Activated B cell treated with CpG ODN at 0.5 μM for 24 hours (primary cell): ENCODE measurements at regions not wholly inside any gene's neighbourhood (a gene's known extent, or its start where the extent isn't known, plus 50 kb on each side); places are given as distances from the start of the nearest gene placed in this dataset.

Experiments
- ATAC-seq: fragments of 200-7000 bp; cut with Tn5 transposase; one replicate; pipeline ENCODE4 v1.10.0; 2021; ENCODE audit warnings: low read depth, mild to moderate bottlenecking, moderate library complexity
- CTCF ChIA-PET: fragments of 350-600 bp; sonication (Branson Sonifier 250); formaldehyde crosslinking; loops from one replicate; lab custom pipeline; 2021; ENCODE audit warnings: antibody characterized with exemption; lab: Charles Lee
- POLR2A ChIA-PET: fragments of 350-600 bp; sonication (Branson Sonifier 250); formaldehyde crosslinking; loops from one replicate; lab custom pipeline; 2021; ENCODE audit warnings: antibody characterized with exemption; lab: Charles Lee
- DNase-seq: peaks from one replicate; pipeline ENCODE4 v3.0.0; 2022
- H3K27ac Mint-ChIP-seq: one replicate; pipeline ENCODE4 v1.8.0; 2020; ENCODE audit warnings: mixed read lengths
- H3K27me3 Mint-ChIP-seq: one replicate; pipeline ENCODE4 v1.8.0; 2021; ENCODE audit warnings: mixed read lengths
- H3K36me3 Mint-ChIP-seq: one replicate; pipeline ENCODE4 v1.8.0; 2021; ENCODE audit warnings: low read depth, mixed read lengths
- H3K4me1 Mint-ChIP-seq: one replicate; pipeline ENCODE4 v1.8.0; 2021; ENCODE audit warnings: mixed read lengths
- H3K4me3 Mint-ChIP-seq: one replicate; pipeline ENCODE4 v1.8.0; 2020; ENCODE audit warnings: mild to moderate bottlenecking, mixed read lengths
- H3K9me3 Mint-ChIP-seq: one replicate; pipeline ENCODE4 v1.8.0; 2020; ENCODE audit warnings: mixed read lengths
- CTCF ChIP-seq: fragments of 200-600 bp; IDR thresholded peaks from one replicate; pipeline ENCODE4 v1.8.0; 2022; ENCODE audit warnings: antibody characterized with exemption, mild to moderate bottlenecking
- intact Hi-C: fragments of 100-400 bp; cut with micrococcal nuclease; formaldehyde crosslinking; loops from one replicate; pipeline ENCODE4 v1.15.1; 2024

GRCh38 chr2:19767899-19768298 is 133.9 kb downstream of the TTC32 start:
- intact Hi-C loops: no loop called here
- Mint-ChIP-seq H3K4me3 (no peak overlapping the region), H3K27ac (no peak overlapping the region), H3K27me3 (no peaks in the 10 kb centered on the region), H3K9me3 (no peaks in the 10 kb centered on the region), H3K36me3 (no peaks in the 10 kb centered on the region), H3K4me1 (no peaks in the 10 kb centered on the region)
- TF ChIP-seq CTCF: no peak
- ChIA-PET CTCF (no interaction called here), POLR2A (no interaction called here)
- no peak for DNase-seq
- no peak for ATAC-seq

GRCh38 chr2:19764998-19765397 is 136.8 kb downstream of the TTC32 start:
- H3K9me3 Mint-ChIP-seq: no peaks in the 10 kb centered on the region
- intact Hi-C loops: no loop called here
- H3K27ac Mint-ChIP-seq: no peak overlapping the region
- no peaks in the 10 kb centered on the region for H3K4me1 Mint-ChIP-seq
- ATAC-seq (no peak), DNase-seq (no peak)
- no peaks in the 10 kb centered on the region for H3K36me3 Mint-ChIP-seq
- CTCF ChIA-PET: no interaction called here
- H3K27me3 Mint-ChIP-seq: peaks cover 1% of the 10 kb centered on the region
- POLR2A ChIA-PET: no interaction called here
- no peak for TF ChIP-seq CTCF
- no peak overlapping the region for H3K4me3 Mint-ChIP-seq

- ChIA-PET POLR2A (no interaction called here), CTCF (no interaction called here)
- no peak for DNase-seq
- no peaks in the 10 kb centered on the region for H3K4me1 Mint-ChIP-seq
- intact Hi-C loops: no loop called here
- no peak for ATAC-seq
- H3K27me3 Mint-ChIP-seq: peaks cover 3% of the 10 kb centered on the region
- H3K9me3 Mint-ChIP-seq: no peaks in the 10 kb centered on the region
- H3K27ac Mint-ChIP-seq: no peak overlapping the region
- H3K36me3 Mint-ChIP-seq: no peaks in the 10 kb centered on the region
- H3K4me3 Mint-ChIP-seq: no peak overlapping the region
- no peak for TF ChIP-seq CTCF
These were observed 138.1 kb downstream of the TTC32 start for GRCh38 chr2:19763731-19764130.

DNA sequence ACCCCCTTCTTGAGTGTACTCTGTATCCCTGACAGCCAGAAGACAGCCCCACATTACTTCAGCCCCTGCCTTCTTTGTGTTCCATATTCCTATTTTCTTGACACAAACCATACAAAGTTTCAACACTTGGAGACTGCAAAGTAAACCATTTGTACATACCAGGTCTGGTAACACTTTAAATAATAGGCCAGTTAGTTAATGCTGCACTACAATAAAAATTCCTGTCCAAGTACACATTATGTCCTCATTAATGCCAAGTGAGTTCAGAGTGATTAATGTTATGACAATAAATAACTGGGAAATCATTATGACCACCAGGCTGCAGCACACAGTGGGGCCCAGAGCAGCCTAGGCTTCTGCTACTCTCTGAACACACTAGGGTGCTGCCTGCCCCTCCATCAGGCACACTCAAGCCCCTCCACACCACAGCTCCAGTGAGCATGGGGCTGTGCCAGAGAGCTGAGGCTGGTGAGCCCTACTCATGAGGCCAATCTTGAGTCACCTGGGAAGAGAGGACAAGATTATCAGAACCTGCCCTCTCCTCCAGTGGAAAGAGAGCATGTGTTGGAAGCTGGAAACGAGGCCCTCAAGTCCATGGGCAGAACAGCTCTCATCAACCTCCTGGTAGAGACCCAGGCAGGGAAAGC is 138.7 kb downstream of the TTC32 start:
- Mint-ChIP-seq H3K4me3 (no peak overlapping the region), H3K36me3 (no peaks in the 10 kb centered on the region), H3K27me3 (peaks cover 5% of the 10 kb centered on the region), H3K9me3 (no peaks in the 10 kb centered on the region), H3K4me1 (no peaks in the 10 kb centered on the region), H3K27ac (no peak overlapping the region)
- ATAC-seq (no peak), DNase-seq (no peak)
- ChIA-PET POLR2A (no interaction called here), CTCF (no interaction called here)
- intact Hi-C loops: no loop called here
- TF ChIP-seq CTCF: no peak

- ChIA-PET POLR2A (no interaction called here), CTCF (no interaction called here)
- H3K36me3 Mint-ChIP-seq: no peaks in the 10 kb centered on the region
- TF ChIP-seq CTCF: no peak
- H3K4me3 Mint-ChIP-seq: no peak overlapping the region
- peaks cover 6% of the 10 kb centered on the region for H3K27me3 Mint-ChIP-seq
- no peaks in the 10 kb centered on the region for H3K4me1 Mint-ChIP-seq
- no peak for DNase-seq
- no peaks in the 10 kb centered on the region for H3K9me3 Mint-ChIP-seq
- no peak overlapping the region for H3K27ac Mint-ChIP-seq
- no peak for ATAC-seq
- intact Hi-C loops: no loop called here
These were observed 139.6 kb downstream of the TTC32 start for GRCh38 chr2:19762142-19762541.
